GM18502 (cell line): ENCODE measurements at regions not wholly inside any gene's neighbourhood (a gene's known extent, or its start where the extent isn't known, plus 50 kb on each side); places are given as distances from the start of the nearest gene placed in this dataset.
"Not testable (repeated sequence)": the region's sequence is repeated elsewhere in the genome, so short reads cannot be mapped to it uniquely, and the experiment has no call there.

Experiments used
- ATAC-seq: cut with Tn5 transposase; IDR thresholded peaks from one replicate; pipeline ENCODE4 v1.9.1; 2021; ENCODE audit warnings: mild to moderate bottlenecking; ENCODE audit not compliant: unreplicated experiment, poor library complexity

GRCh38 chr1:241447031-241447644 is 72.4 kb downstream of the FH start:
- peak; percentile 74 for ATAC-seq

- ATAC-seq: no peak
Measured at GRCh38 chr1:241444836-241445235, 74.7 kb downstream of the FH start.

GRCh38 chr1:241443561-241443960 is 76.0 kb downstream of the FH start:
- ATAC-seq: no peak

- ATAC-seq: no peak
Measured at GRCh38 chr1:241442686-241443085, 76.9 kb downstream of the FH start.

GRCh38 chr1:241440904-241441303 is 78.7 kb downstream of the FH start:
- no peak for ATAC-seq

- ATAC-seq: not testable (repeated sequence)
Measured at GRCh38 chr1:241438686-241439085, 80.9 kb downstream of the FH start.

DNA sequence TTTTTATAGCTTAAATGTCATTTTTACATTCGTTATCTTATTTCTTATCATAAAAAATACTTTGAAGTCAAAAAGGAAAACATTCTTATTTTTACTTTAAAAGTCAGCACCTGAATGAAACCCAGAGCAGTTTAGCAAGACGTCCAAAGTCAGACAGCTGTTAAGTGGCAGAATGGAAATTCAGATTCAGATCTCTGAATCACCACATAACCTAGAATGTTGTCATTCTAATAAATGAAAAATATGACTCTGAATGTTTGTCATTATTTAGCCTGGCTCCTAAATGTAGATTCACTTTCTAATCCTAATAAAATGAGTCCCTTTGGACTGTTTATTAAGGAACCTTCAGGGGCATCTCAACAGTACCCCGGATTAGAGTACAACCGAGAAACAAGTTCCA is 75.2 kb upstream of the RGS7 start:
- ATAC-seq: no peak

GRCh38 chr1:241425091-241425490 is 68.1 kb upstream of the RGS7 start:
- not testable (repeated sequence) for ATAC-seq

DNA sequence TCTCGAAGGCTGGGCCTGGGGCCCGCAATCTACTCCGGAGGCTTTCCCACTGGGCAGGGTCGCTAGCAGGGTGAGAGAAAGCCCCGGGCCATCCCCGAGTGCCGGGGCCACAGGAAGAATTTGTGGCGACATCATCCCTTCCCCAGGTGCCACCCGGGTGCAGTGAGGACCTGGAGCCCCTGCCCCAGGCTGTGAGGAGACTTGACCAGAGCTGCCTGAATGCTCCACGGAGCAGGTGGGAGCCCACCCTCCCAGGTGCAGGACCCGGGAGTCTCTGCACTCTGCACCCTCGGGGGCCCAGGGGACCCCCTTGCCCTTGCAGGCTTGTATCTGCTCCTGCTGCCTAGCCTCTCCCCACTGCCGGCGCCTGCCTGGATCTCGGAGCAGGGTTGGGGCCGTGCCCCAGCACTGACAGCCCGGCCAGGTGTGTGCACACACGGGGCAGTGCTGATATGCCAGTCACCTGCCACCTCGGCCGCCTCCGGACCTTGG is 67.5 kb upstream of the RGS7 start:
- ATAC-seq: no peak

- ATAC-seq: peak; percentile 97
Measured at GRCh38 chr1:241423541-241424479, 66.8 kb upstream of the RGS7 start.

DNA sequence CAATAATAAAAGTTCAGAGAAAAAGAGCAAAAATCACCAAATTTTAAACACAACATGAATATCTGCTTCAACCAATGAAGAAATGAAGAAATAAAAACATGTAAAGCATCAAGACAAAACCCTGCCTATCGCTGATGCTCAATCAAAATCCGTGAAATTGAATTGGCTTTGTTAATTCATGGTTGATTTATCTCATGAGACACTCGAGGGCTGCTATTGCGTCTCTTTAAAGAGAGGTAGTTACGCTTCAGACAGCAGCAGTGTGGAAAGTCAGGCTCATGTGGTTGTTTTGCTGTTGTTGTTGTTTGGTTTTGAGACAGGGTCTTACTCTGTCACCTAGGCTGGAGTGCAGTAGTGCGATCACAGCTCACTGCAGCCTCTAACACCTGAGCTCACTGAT is 65.5 kb upstream of the RGS7 start:
- no peak for ATAC-seq

GRCh38 chr1:241419986-241420385 is 63.0 kb upstream of the RGS7 start:
- ATAC-seq: no peak

GRCh38 chr1:241417258-241417657 is 60.3 kb upstream of the RGS7 start:
- no peak for ATAC-seq

- no peak for ATAC-seq
Measured at GRCh38 chr1:241413974-241414373, 57.0 kb upstream of the RGS7 start.

DNA sequence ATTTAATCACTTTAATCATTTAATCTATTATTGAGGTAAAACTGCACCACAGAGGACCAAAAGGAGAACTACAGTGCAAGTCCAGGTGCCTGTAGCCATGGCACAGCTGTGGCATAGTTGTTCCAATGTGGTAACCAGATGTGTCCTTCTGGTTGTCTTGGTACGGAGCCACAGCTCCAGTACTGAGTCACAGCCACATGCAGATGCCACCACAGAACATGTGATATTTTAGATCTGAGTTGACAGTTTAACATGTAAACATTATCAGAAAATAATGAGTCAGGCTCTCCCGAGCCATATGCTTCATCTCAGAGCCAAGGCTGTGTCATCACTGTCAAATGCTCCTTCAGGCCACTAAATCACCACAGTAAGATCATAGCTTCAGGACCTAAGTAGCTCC is 56.4 kb upstream of the RGS7 start:
- ATAC-seq: peak; percentile 69

DNA sequence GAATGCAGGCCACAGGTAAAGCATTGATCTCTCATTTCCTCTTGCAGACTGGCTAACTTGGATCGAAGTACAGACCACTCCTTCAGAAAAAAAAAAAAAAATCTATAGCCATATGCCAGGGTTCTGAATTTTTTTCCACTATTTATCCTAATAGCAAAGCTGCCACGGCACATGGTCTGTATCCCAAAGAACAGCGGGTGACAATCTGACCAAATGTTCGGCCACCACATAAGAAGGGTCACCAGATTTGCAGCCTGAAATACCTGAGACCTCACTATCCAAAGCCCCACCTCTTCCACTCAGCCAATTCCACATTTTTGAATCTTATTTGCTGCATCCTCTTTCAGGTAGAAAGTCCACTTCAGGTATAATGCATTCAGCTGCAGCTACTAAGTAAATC is 55.6 kb upstream of the RGS7 start:
- no peak for ATAC-seq

- no peak for ATAC-seq
Measured at GRCh38 chr1:241411776-241412338, 54.9 kb upstream of the RGS7 start.

- ATAC-seq: no peak
Measured at GRCh38 chr1:241411056-241411775, 54.2 kb upstream of the RGS7 start.

GRCh38 chr1:241408170-241408569 is 51.2 kb upstream of the RGS7 start:
- no peak for ATAC-seq
